Glutamatergic neuron (in vitro differentiated cells): ENCODE measurements at regions not wholly inside any gene's neighbourhood (a gene's known extent, or its start where the extent isn't known, plus 50 kb on each side); places are given as distances from the start of the nearest gene placed in this dataset.

Experiments
- DNase-seq: peaks from one replicate; pipeline ENCODE4 v3.0.0; 2022
- H3K27ac Mint-ChIP-seq: one replicate; pipeline ENCODE4 v1.8.0; 2020; ENCODE audit warnings: mild to moderate bottlenecking, mixed read lengths, inconsistent platforms; ENCODE audit not compliant: unreplicated experiment
- H3K27me3 Mint-ChIP-seq: one replicate; pipeline ENCODE4 v1.8.0; 2020; ENCODE audit warnings: mild to moderate bottlenecking, moderate library complexity, mixed read lengths, inconsistent platforms; ENCODE audit not compliant: unreplicated experiment
- H3K36me3 Mint-ChIP-seq: one replicate; pipeline ENCODE4 v1.8.0; 2020; ENCODE audit warnings: mild to moderate bottlenecking, mixed read lengths, inconsistent platforms; ENCODE audit not compliant: unreplicated experiment
- H3K4me1 Mint-ChIP-seq: one replicate; pipeline ENCODE4 v1.8.0; 2020; ENCODE audit warnings: mild to moderate bottlenecking, low read depth, mixed read lengths, inconsistent platforms; ENCODE audit not compliant: unreplicated experiment
- H3K4me3 Mint-ChIP-seq: one replicate; pipeline ENCODE4 v1.8.0; 2020; ENCODE audit warnings: mild to moderate bottlenecking, mixed read lengths, inconsistent platforms; ENCODE audit not compliant: unreplicated experiment
- H3K9me3 Mint-ChIP-seq: one replicate; pipeline ENCODE4 v1.8.0; 2020; ENCODE audit warnings: mild to moderate bottlenecking, moderate library complexity, mixed read lengths, inconsistent platforms; ENCODE audit not compliant: unreplicated experiment
- CTCF ChIP-seq: fragments of 200-600 bp; sonication (generic); IDR thresholded peaks from one replicate; pipeline ENCODE4 v1.5.0; 2021; ENCODE audit not compliant: partially characterized antibody, unreplicated experiment

GRCh38 chr2:205852457-205852856, 170.2 kb downstream of the NRP2 start:
- Mint-ChIP-seq H3K4me1 (peaks cover 4% of the 10 kb centered on the region), H3K27ac (no peak overlapping the region), H3K9me3 (no peaks in the 10 kb centered on the region), H3K4me3 (no peak overlapping the region), H3K27me3 (no peaks in the 10 kb centered on the region), H3K36me3 (no peaks in the 10 kb centered on the region)
- no peak for TF ChIP-seq CTCF
- DNase-seq: no peak

GRCh38 chr2:205850611-205851010, 168.3 kb downstream of the NRP2 start:
- no peaks in the 10 kb centered on the region for H3K27me3 Mint-ChIP-seq
- DNase-seq: no peak
- no peaks in the 10 kb centered on the region for H3K36me3 Mint-ChIP-seq
- no peak overlapping the region for H3K27ac Mint-ChIP-seq
- no peak overlapping the region for H3K4me3 Mint-ChIP-seq
- no peaks in the 10 kb centered on the region for H3K9me3 Mint-ChIP-seq
- peaks cover 2% of the 10 kb centered on the region for H3K4me1 Mint-ChIP-seq
- no peak for TF ChIP-seq CTCF

GRCh38 chr2:205850132-205850531, 167.8 kb downstream of the NRP2 start:
- TF ChIP-seq CTCF: no peak
- Mint-ChIP-seq H3K4me3 (no peak overlapping the region), H3K27ac (no peak overlapping the region), H3K4me1 (peaks cover 2% of the 10 kb centered on the region), H3K27me3 (no peaks in the 10 kb centered on the region), H3K36me3 (no peaks in the 10 kb centered on the region), H3K9me3 (no peaks in the 10 kb centered on the region)
- no peak for DNase-seq

- peaks cover 2% of the 10 kb centered on the region for H3K4me1 Mint-ChIP-seq
- no peaks in the 10 kb centered on the region for H3K9me3 Mint-ChIP-seq
Measured at GRCh38 chr2:205849136-205849535, 166.8 kb downstream of the NRP2 start.

GRCh38 chr2:205848601-205849000, 166.3 kb downstream of the NRP2 start:
- H3K36me3 Mint-ChIP-seq: no peaks in the 10 kb centered on the region
- H3K27me3 Mint-ChIP-seq: no peaks in the 10 kb centered on the region
- TF ChIP-seq CTCF: no peak
- H3K4me3 Mint-ChIP-seq: no peak overlapping the region
- no peak for DNase-seq
- H3K27ac Mint-ChIP-seq: no peak overlapping the region
- H3K4me1 Mint-ChIP-seq: peaks cover 2% of the 10 kb centered on the region
- H3K9me3 Mint-ChIP-seq: no peaks in the 10 kb centered on the region

More at GRCh38 chr2:205849136-205849535, 166.8 kb downstream of the NRP2 start:
- DNase-seq: no peak
- no peak for TF ChIP-seq CTCF
- H3K4me3 Mint-ChIP-seq: no peak overlapping the region
- no peak overlapping the region for H3K27ac Mint-ChIP-seq
- H3K36me3 Mint-ChIP-seq: no peaks in the 10 kb centered on the region
- no peaks in the 10 kb centered on the region for H3K27me3 Mint-ChIP-seq
